ENCODE measurements at regions not wholly inside any gene's neighbourhood (a gene's known extent, or its start where the extent isn't known, plus 50 kb on each side); places are given as distances from the start of the nearest gene placed in this dataset.
A peak's percentile ranks its signal among the peaks of the same experiment; 100 is the strongest.
"Not testable (repeated sequence)": the region's sequence is repeated elsewhere in the genome, so short reads cannot be mapped to it uniquely, and the experiment has no call there.

GRCh38 chr1:200317236-200317635 lies 92.6 kb downstream of the ZNF281 start:
- DNase-seq, result no peak

GRCh38 chr1:200316148-200316803 lies 93.6 kb downstream of the ZNF281 start:
- DNase-seq, result no peak

GRCh38 chr1:200314085-200314750 lies 95.6 kb downstream of the ZNF281 start:
- DNase-seq, result no peak

- DNase-seq, result no peak
Measured at GRCh38 chr1:200311256-200311655, 98.6 kb downstream of the ZNF281 start.

GRCh38 chr1:200310824-200311223 lies 99.0 kb downstream of the ZNF281 start:
- no peak for DNase-seq

GRCh38 chr1:200307755-200308066 lies 102.1 kb downstream of the ZNF281 start:
- DNase-seq, result no peak

GRCh38 chr1:200306944-200307754 lies 102.7 kb downstream of the ZNF281 start:
- DNase-seq, result peak; percentile 3 to 27

GRCh38 chr1:200305806-200306205 lies 104.0 kb downstream of the ZNF281 start:
- DNase-seq, result no peak

- DNase-seq, result no peak
Measured at GRCh38 chr1:200304171-200304570, 105.7 kb downstream of the ZNF281 start.

- DNase-seq, result no peak
Measured at GRCh38 chr1:200302921-200303290, 106.9 kb downstream of the ZNF281 start.

GRCh38 chr1:200302192-200302920 lies 107.5 kb downstream of the ZNF281 start:
- DNase-seq, result no peak

GRCh38 chr1:200301152-200301551 lies 108.7 kb downstream of the ZNF281 start:
- DNase-seq, result no peak

GRCh38 chr1:200299571-200299970 lies 110.3 kb downstream of the ZNF281 start:
- no peak for DNase-seq

GRCh38 chr1:200298242-200298641 lies 111.6 kb downstream of the ZNF281 start:
- no peak for DNase-seq

- DNase-seq, result no peak
Measured at GRCh38 chr1:200296091-200296661, 113.7 kb downstream of the ZNF281 start.

GRCh38 chr1:200294241-200294640 lies 115.6 kb downstream of the ZNF281 start:
- DNase-seq, result no peak

GRCh38 chr1:200292699-200293098 lies 117.1 kb downstream of the ZNF281 start:
- no peak for DNase-seq

GRCh38 chr1:200291106-200291505 lies 118.7 kb downstream of the ZNF281 start:
- no peak for DNase-seq

- DNase-seq, result no peak
Measured at GRCh38 chr1:200290010-200290685, 119.7 kb downstream of the ZNF281 start.

GRCh38 chr1:200288226-200288625 lies 121.6 kb downstream of the ZNF281 start:
- DNase-seq, result no peak

GRCh38 chr1:200284236-200284635 lies 125.6 kb downstream of the ZNF281 start:
- not testable (repeated sequence) for DNase-seq

- no peak for DNase-seq
Measured at GRCh38 chr1:200282497-200283122, 127.2 kb downstream of the ZNF281 start.

Data from SHP77 (cell line).